ENCODE measurements at regions not wholly inside any gene's neighbourhood (a gene's known extent, or its start where the extent isn't known, plus 50 kb on each side); places are given as distances from the start of the nearest gene placed in this dataset.

- TF ChIP-seq POLR2AphosphoS5 (IDR thresholded peaks at IDR 0.05) (no peak), SMC3 (conservative IDR thresholded peaks at IDR 0.05; ENCODE audit: poor library complexity) (no peak), EZH2 (IDR thresholded peaks at IDR 0.05; ENCODE audit: borderline replicate concordance, insufficient read depth, low read length, poor library complexity, severe bottlenecking) (no peak), CTCF (IDR thresholded peaks at IDR 0.05; ENCODE audit: poor library complexity, severe bottlenecking) (no peak), MXI1 (conservative IDR thresholded peaks at IDR 0.05; ENCODE audit: poor library complexity, severe bottlenecking) (no peak), EP300 (conservative IDR thresholded peaks at IDR 0.05; ENCODE audit: poor library complexity, severe bottlenecking) (no peak), TAF1 (IDR thresholded peaks at IDR 0.05; ENCODE audit: low read depth) (no peak)
Observed at GRCh38 chr2:236355911-236356310, 91.7 kb upstream of the ASB18 start.

Measured in neural cell (in vitro differentiated cells).